HepG2 (cell line): ENCODE measurements at regions not wholly inside any gene's neighbourhood (a gene's known extent, or its start where the extent isn't known, plus 50 kb on each side); places are given as distances from the start of the nearest gene placed in this dataset.

Experiments used
- ATAC-seq: fragments of 200-7000 bp; cut with Tn5 transposase; 3 replicates; pipeline ENCODE4 v1.9.1; 2020; ENCODE audit warnings: mild to moderate bottlenecking, moderate library complexity
- BruUV-seq: library from RNA; stranded (reverse); fragments of 400-500 nt; replicated peaks from 2 replicates; lab custom pipeline; 2021; lab: Mats Ljungman, UMichigan
- CTCF ChIA-PET: fragments of 300-600 bp; formaldehyde crosslinking; extraction: SDS; loops from one replicate; lab custom pipeline; 2021; ENCODE audit warnings: low total read pairs, inconsistent platforms, low intra/inter-chr PET ratio; lab: Yijun Ruan, JAX
- POLR2A ChIA-PET: fragments of 350-600 bp; sonication (Branson Sonifier 250); formaldehyde crosslinking; loops from one replicate; lab custom pipeline; 2020; ENCODE audit warnings: antibody characterized with exemption, inconsistent platforms; lab: Yijun Ruan, JAX
- DNase-seq: peaks from one replicate; pipeline ENCODE4 v3.0.0-alpha.2; 2015; ENCODE audit warnings: low spot score
- FAIRE-seq: peaks from 3 replicates; lab custom pipeline; 2011; peaks lifted over from hg19 to GRCh38; lab: Jason Lieb, UNC
- H2AFZ ChIP-seq: one replicate; pipeline ENCODE4 v1.6.1; 2011; ENCODE audit warnings: low read length, inconsistent platforms
- H3K27ac ChIP-seq: fragments of 300-600 bp; 3 replicates; pipeline ENCODE4 v1.8.0; 2011; ENCODE audit warnings: mixed run types, mild to moderate bottlenecking, mixed read lengths, low read length, inconsistent platforms; ENCODE audit not compliant: insufficient read depth; ENCODE audit errors: extremely low read length
- H3K27me3 ChIP-seq, 2 experiments: fragments of 200-600 bp in 1 of 2; 2 replicates in 1 of 2; 3 replicates in 1 of 2; pipeline versions ENCODE4 v1.6.0 to v1.8.0; 2011; ENCODE audit warnings: low read length in 2 of 2, mild to moderate bottlenecking in 2 of 2, moderate library complexity in 2 of 2, inconsistent platforms in 1 of 2; ENCODE audit not compliant: insufficient read depth in 2 of 2, control insufficient read depth in 1 of 2
- H3K36me3 ChIP-seq, 2 experiments: fragments of 200-600 bp in 1 of 2; replicated peaks in 1 of 2; 2 replicates in 1 of 2; 3 replicates in 1 of 2; pipeline versions ENCODE4 v1.5.1 to v1.8.0; 2011; ENCODE audit warnings: low read length in 2 of 2, inconsistent platforms in 1 of 2; ENCODE audit not compliant: insufficient read depth in 2 of 2, control insufficient read depth in 1 of 2
- H3K4me1 ChIP-seq: 2 replicates; pipeline ENCODE4 v1.5.1; 2012; ENCODE audit warnings: low read length, inconsistent platforms; ENCODE audit not compliant: insufficient read depth
- H3K4me2 ChIP-seq: 2 replicates; pipeline ENCODE4 v1.6.0; 2011; ENCODE audit warnings: low read depth, low read length, inconsistent platforms
- H3K4me3 ChIP-seq, 3 experiments: fragments of 200-600 bp in 1 of 3; sonication (generic), shearing (Covaris generic) in 1 of 3; replicated peaks in 1 of 3; 2 replicates each; pipeline ENCODE4 v1.5.1; 2011 to 2016; ENCODE audit warnings: low read length in 3 of 3, inconsistent platforms in 2 of 3, low read depth in 2 of 3, mild to moderate bottlenecking in 2 of 3, control low read depth in 1 of 3, mixed read lengths in 1 of 3; ENCODE audit not compliant: insufficient read depth in 1 of 3
- H3K79me2 ChIP-seq: one replicate; pipeline ENCODE4 v1.6.1; 2011; ENCODE audit warnings: low read length, inconsistent platforms; ENCODE audit not compliant: insufficient read depth
- H3K9ac ChIP-seq: 2 replicates; pipeline ENCODE4 v1.6.0; 2011; ENCODE audit warnings: mild to moderate bottlenecking, low read depth, low read length, inconsistent platforms; ENCODE audit not compliant: insufficient read depth
- H3K9me3 ChIP-seq: 2 replicates; pipeline ENCODE4 v1.5.1; 2012; ENCODE audit warnings: mild to moderate bottlenecking, low read length
- H4K20me1 ChIP-seq: 2 replicates; pipeline ENCODE4 v1.6.0; 2011; ENCODE audit warnings: inconsistent platforms, mild to moderate bottlenecking, low read length, moderate library complexity; ENCODE audit not compliant: insufficient read depth
- ATF7 ChIP-seq, 2 experiments: fragments of 450-650 bp in 1 of 2; sonication (generic) in 1 of 2; formaldehyde crosslinking in 1 of 2; IDR thresholded peaks; 2 replicates each; pipeline versions ENCODE4 v1.4.0 to v1.6.1; 2016 to 2020; ENCODE audit warnings: antibody characterized with exemption in 1 of 2, mild to moderate bottlenecking in 1 of 2, missing genetic modification reagents in 1 of 2
- ELF1 ChIP-seq: sonication (generic); formaldehyde crosslinking; IDR thresholded peaks from 2 replicates; pipeline ENCODE4 v1.4.0; 2020; ENCODE audit warnings: missing genetic modification reagents
- HDAC2 ChIP-seq: sonication (generic); formaldehyde crosslinking; IDR thresholded peaks from 2 replicates; pipeline ENCODE4 v1.4.0; 2020; ENCODE audit warnings: missing genetic modification reagents
- MIXL1 ChIP-seq: IDR thresholded peaks from 2 replicates; pipeline ENCODE4 v1.6.1; 2016
- RFX1 ChIP-seq: fragments of 450-650 bp; IDR thresholded peaks from 2 replicates; pipeline ENCODE4 v1.6.1; 2017
- TBL1XR1 ChIP-seq: fragments of 150-350 bp; IDR thresholded peaks from 2 replicates; pipeline ENCODE4 v1.6.1; 2014; ENCODE audit warnings: borderline replicate concordance, low read length; ENCODE audit not compliant: partially characterized antibody
- ZNF232 ChIP-seq: sonication (generic); formaldehyde crosslinking; IDR thresholded peaks from 2 replicates; pipeline ENCODE4 v1.4.0; 2020; ENCODE audit warnings: missing genetic modification reagents, borderline replicate concordance
- ZNF747 ChIP-seq: sonication (generic); formaldehyde crosslinking; IDR thresholded peaks from 2 replicates; pipeline ENCODE4 v1.8.1; 2023; ENCODE audit warnings: missing genetic modification reagents, mild to moderate bottlenecking, borderline replicate concordance
- in situ Hi-C: cut with HindIII; loops from 2 replicates; pipeline ENCODE4 v1.10.0; 2017; ENCODE audit warnings: low pct_unique_long_range_greater_than_20kb; ENCODE audit not compliant: extremely low pct_ligation_motif_present
- intact Hi-C: fragments of 100-400 bp; cut with micrococcal nuclease; formaldehyde crosslinking; loops from one replicate; pipeline ENCODE4 v1.10.0; 2022; ENCODE audit not compliant: unreplicated experiment
- TF ChIP-seq, protein P1 (sequence below): sonication (generic); formaldehyde crosslinking; IDR thresholded peaks from 2 replicates; pipeline ENCODE4 v1.5.0; 2020; ENCODE audit warnings: mild to moderate bottlenecking, missing genetic modification reagents, borderline replicate concordance
- TF ChIP-seq, protein P2 (sequence below): IDR thresholded peaks from 2 replicates; pipeline ENCODE4 v1.6.1; 2016; ENCODE audit warnings: mild to moderate bottlenecking

DNA sequence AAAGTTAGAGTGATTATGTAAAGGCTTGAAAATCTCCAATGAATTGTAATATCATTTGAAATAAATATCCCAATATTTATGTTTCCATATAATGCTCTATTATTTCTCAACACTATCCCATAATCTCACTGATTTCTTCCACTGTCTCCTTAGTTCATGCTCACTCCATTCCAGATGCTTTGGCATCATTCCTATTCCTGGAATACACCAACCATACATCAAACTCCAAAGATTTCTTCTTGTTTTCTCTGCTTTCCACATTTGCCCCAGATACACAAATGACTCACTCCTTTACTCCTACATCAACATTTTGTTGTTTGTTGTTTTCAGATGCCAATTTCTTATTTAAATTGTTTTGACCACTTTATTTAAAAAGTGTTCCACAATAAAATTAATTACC, 1390.8 kb downstream of the ZPLD1 start:
- Histone ChIP-seq H3K9me3 (peaks cover 15% of the 10 kb centered on the region), H3K27me3 (no peaks in the 10 kb centered on the region), H3K4me2 (no peak overlapping the region), H3K4me1 (no peaks in the 10 kb centered on the region), H3K4me3 (no peak overlapping the region), H3K9ac (no peak overlapping the region), H4K20me1 (no peaks in the 10 kb centered on the region), H3K27ac (no peak overlapping the region), H3K36me3 (no peaks in the 10 kb centered on the region), H2AFZ (no peak overlapping the region), H3K79me2 (no peaks in the 10 kb centered on the region)
- ChIA-PET POLR2A (no interaction called here), CTCF (no interaction called here)
- DNase-seq (no peak), ATAC-seq (no peak), FAIRE-seq (no peak)
- no peak for TF ChIP-seq ZNF747
- TF ChIP-seq ELF1 (CRISPR knock-in tag) = no peak
- TF ChIP-seq, protein P1, sequence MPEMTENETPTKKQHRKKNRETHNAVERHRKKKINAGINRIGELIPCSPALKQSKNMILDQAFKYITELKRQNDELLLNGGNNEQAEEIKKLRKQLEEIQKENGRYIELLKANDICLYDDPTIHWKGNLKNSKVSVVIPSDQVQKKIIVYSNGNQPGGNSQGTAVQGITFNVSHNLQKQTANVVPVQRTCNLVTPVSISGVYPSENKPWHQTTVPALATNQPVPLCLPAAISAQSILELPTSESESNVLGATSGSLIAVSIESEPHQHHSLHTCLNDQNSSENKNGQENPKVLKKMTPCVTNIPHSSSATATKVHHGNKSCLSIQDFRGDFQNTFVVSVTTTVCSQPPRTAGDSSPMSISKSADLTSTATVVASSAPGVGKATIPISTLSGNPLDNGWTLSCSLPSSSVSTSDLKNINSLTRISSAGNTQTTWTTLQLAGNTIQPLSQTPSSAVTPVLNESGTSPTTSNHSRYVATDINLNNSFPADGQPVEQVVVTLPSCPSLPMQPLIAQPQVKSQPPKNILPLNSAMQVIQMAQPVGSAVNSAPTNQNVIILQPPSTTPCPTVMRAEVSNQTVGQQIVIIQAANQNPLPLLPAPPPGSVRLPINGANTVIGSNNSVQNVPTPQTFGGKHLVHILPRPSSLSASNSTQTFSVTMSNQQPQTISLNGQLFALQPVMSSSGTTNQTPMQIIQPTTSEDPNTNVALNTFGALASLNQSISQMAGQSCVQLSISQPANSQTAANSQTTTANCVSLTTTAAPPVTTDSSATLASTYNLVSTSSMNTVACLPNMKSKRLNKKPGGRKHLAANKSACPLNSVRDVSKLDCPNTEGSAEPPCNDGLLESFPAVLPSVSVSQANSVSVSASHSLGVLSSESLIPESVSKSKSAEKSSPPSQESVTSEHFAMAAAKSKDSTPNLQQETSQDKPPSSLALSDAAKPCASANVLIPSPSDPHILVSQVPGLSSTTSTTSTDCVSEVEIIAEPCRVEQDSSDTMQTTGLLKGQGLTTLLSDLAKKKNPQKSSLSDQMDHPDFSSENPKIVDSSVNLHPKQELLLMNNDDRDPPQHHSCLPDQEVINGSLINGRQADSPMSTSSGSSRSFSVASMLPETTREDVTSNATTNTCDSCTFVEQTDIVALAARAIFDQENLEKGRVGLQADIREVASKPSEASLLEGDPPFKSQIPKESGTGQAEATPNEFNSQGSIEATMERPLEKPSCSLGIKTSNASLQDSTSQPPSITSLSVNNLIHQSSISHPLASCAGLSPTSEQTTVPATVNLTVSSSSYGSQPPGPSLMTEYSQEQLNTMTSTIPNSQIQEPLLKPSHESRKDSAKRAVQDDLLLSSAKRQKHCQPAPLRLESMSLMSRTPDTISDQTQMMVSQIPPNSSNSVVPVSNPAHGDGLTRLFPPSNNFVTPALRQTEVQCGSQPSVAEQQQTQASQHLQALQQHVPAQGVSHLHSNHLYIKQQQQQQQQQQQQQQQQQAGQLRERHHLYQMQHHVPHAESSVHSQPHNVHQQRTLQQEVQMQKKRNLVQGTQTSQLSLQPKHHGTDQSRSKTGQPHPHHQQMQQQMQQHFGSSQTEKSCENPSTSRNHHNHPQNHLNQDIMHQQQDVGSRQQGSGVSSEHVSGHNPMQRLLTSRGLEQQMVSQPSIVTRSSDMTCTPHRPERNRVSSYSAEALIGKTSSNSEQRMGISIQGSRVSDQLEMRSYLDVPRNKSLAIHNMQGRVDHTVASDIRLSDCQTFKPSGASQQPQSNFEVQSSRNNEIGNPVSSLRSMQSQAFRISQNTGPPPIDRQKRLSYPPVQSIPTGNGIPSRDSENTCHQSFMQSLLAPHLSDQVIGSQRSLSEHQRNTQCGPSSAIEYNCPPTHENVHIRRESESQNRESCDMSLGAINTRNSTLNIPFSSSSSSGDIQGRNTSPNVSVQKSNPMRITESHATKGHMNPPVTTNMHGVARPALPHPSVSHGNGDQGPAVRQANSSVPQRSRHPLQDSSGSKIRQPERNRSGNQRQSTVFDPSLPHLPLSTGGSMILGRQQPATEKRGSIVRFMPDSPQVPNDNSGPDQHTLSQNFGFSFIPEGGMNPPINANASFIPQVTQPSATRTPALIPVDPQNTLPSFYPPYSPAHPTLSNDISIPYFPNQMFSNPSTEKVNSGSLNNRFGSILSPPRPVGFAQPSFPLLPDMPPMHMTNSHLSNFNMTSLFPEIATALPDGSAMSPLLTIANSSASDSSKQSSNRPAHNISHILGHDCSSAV (CRISPR knock-in tag) = no peak
- no peak for TF ChIP-seq ATF7 (IDR thresholded peaks at IDR 0.05)
- TF ChIP-seq ATF7 (CRISPR knock-in tag; IDR thresholded peaks at IDR 0.05) = no peak
- TF ChIP-seq RFX1 = no peak
- TF ChIP-seq HDAC2 (CRISPR knock-in tag) = no peak
- TF ChIP-seq TBL1XR1 = no peak
- no peak for TF ChIP-seq MIXL1 (CRISPR knock-in tag)
- TF ChIP-seq, protein P2, sequence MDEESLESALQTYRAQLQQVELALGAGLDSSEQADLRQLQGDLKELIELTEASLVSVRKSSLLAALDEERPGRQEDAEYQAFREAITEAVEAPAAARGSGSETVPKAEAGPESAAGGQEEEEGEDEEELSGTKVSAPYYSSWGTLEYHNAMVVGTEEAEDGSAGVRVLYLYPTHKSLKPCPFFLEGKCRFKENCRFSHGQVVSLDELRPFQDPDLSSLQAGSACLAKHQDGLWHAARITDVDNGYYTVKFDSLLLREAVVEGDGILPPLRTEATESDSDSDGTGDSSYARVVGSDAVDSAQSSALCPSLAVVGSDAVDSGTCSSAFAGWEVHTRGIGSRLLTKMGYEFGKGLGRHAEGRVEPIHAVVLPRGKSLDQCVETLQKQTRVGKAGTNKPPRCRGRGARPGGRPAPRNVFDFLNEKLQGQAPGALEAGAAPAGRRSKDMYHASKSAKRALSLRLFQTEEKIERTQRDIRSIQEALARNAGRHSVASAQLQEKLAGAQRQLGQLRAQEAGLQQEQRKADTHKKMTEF (CRISPR knock-in tag) = no peak
- no peak for TF ChIP-seq ZNF232 (CRISPR knock-in tag)
- in situ Hi-C loops (no loop called here), intact Hi-C loops (no loop called here)
- no TSS peak for BruUV-seq
